ENCODE measurements at regions not wholly inside any gene's neighbourhood (a gene's known extent, or its start where the extent isn't known, plus 50 kb on each side); places are given as distances from the start of the nearest gene placed in this dataset.
A peak's percentile ranks its signal among the peaks of the same experiment; 100 is the strongest.
"Not testable (repeated sequence)": the region's sequence is repeated elsewhere in the genome, so short reads cannot be mapped to it uniquely, and the experiment has no call there.

- no peak for DNase-seq
Measured at GRCh38 chr12:46884362-46884761, 58.6 kb upstream of the SLC38A4 start.

- DNase-seq, result no peak
Measured at GRCh38 chr12:46886541-46887041, 60.8 kb upstream of the SLC38A4 start.

- DNase-seq, result no peak
Measured at GRCh38 chr12:46887870-46888269, 62.1 kb upstream of the SLC38A4 start.

GRCh38 chr12:46888568-46888967, 62.8 kb upstream of the SLC38A4 start:
- no peak for DNase-seq

- DNase-seq, result no peak
Measured at GRCh38 chr12:46891306-46891705, 65.5 kb upstream of the SLC38A4 start.

GRCh38 chr12:46892034-46892705, 66.4 kb upstream of the SLC38A4 start:
- DNase-seq, result no peak

- no peak for DNase-seq
Measured at GRCh38 chr12:46892887-46893286, 67.1 kb upstream of the SLC38A4 start.

GRCh38 chr12:46893434-46893833, 67.6 kb upstream of the SLC38A4 start:
- DNase-seq, result no peak

- DNase-seq, result no peak
Measured at GRCh38 chr12:46895726-46896125, 69.9 kb upstream of the SLC38A4 start.

GRCh38 chr12:46896680-46897079, 70.9 kb upstream of the SLC38A4 start:
- no peak for DNase-seq

GRCh38 chr12:46898152-46898931, 72.5 kb upstream of the SLC38A4 start:
- DNase-seq, result no peak

GRCh38 chr12:46898989-46899388, 73.2 kb upstream of the SLC38A4 start:
- DNase-seq, result no peak

GRCh38 chr12:46900734-46901463, 75.1 kb upstream of the SLC38A4 start:
- no peak for DNase-seq

- no peak for DNase-seq
Measured at GRCh38 chr12:46901464-46902205, 75.8 kb upstream of the SLC38A4 start.

- DNase-seq, result no peak
Measured at GRCh38 chr12:46903058-46903457, 77.3 kb upstream of the SLC38A4 start.

GRCh38 chr12:46904406-46905238, 78.8 kb upstream of the SLC38A4 start:
- DNase-seq, result no peak

- DNase-seq, result not testable (repeated sequence)
Measured at GRCh38 chr12:46905239-46905627, 79.4 kb upstream of the SLC38A4 start.

- DNase-seq, result no peak
Measured at GRCh38 chr12:46907791-46908190, 82.0 kb upstream of the SLC38A4 start.

GRCh38 chr12:46908236-46908935, 82.6 kb upstream of the SLC38A4 start:
- DNase-seq, result no peak

GRCh38 chr12:46908936-46909635, 83.3 kb upstream of the SLC38A4 start:
- DNase-seq, result peak; percentile 5

GRCh38 chr12:46910830-46911229, 85.0 kb upstream of the SLC38A4 start:
- no peak for DNase-seq

Data from activated CD4-positive, alpha-beta T cell treated with anti-CD3 and anti-CD28 coated beads, Interleukin-2, Interleukin-6, amounts not matched to agents 100 ng/mL and 50 ng/mL, durations not matched to agents 16 hours and 8 hours (primary cell).